Endothelial cell of umbilical vein (primary cell): ENCODE measurements at regions not wholly inside any gene's neighbourhood (a gene's known extent, or its start where the extent isn't known, plus 50 kb on each side); places are given as distances from the start of the nearest gene placed in this dataset.

Experiments
- BruUV-seq: library from RNA; stranded (reverse); fragments of 400-500 nt; replicated peaks from 2 replicates; lab custom pipeline; 2021; lab: Mats Ljungman, UMichigan
- CTCF ChIA-PET: fragments of 300-600, 350-600 bp; sonication (Branson Sonifier 250); formaldehyde crosslinking; loops from one replicate; lab custom pipeline; 2021; ENCODE audit warnings: antibody characterized with exemption, inconsistent platforms; lab: Charles Lee
- POLR2A ChIA-PET: fragments of 300-600, 350-600 bp; sonication (Branson Sonifier 250); formaldehyde crosslinking; loops from one replicate; lab custom pipeline; 2021; ENCODE audit warnings: antibody characterized with exemption, inconsistent platforms; lab: Charles Lee
- DNase-seq: peaks from one replicate; pipeline ENCODE4 v3.0.0-alpha.2; 2011; ENCODE audit warnings: low read depth, low spot score
- FAIRE-seq: peaks from 2 replicates; lab custom pipeline; 2011; peaks lifted over from hg19 to GRCh38; lab: Jason Lieb, UNC
- H2AFZ ChIP-seq: 2 replicates; pipeline ENCODE4 v1.6.0; 2012; ENCODE audit warnings: low read depth, low read length, control low read depth, inconsistent platforms
- H3K27ac ChIP-seq: 2 replicates; pipeline ENCODE4 v1.5.1; 2011; ENCODE audit warnings: low read depth, mild to moderate bottlenecking, control low read depth, low read length, moderate library complexity; ENCODE audit not compliant: insufficient read depth
- H3K27me3 ChIP-seq, 2 experiments: 2 replicates each; pipeline versions ENCODE4 v1.6.0 to v1.6.1; 2011; ENCODE audit warnings: low read length in 2 of 2, mixed read lengths in 1 of 2; ENCODE audit not compliant: control insufficient read depth in 2 of 2, insufficient read depth in 2 of 2
- H3K36me3 ChIP-seq, 2 experiments: 2 replicates in 1 of 2; 3 replicates in 1 of 2; pipeline ENCODE4 v1.5.1; 2011; ENCODE audit warnings: low read length in 2 of 2, mild to moderate bottlenecking in 1 of 2, moderate library complexity in 1 of 2; ENCODE audit not compliant: control insufficient read depth in 2 of 2, insufficient read depth in 2 of 2; ENCODE audit errors: extremely low read depth in 1 of 2
- H3K4me1 ChIP-seq: 3 replicates; pipeline ENCODE4 v1.5.1; 2011; ENCODE audit warnings: mild to moderate bottlenecking, low read length; ENCODE audit not compliant: control insufficient read depth, insufficient read depth; ENCODE audit errors: extremely low read depth
- H3K4me2 ChIP-seq: 2 replicates; pipeline ENCODE4 v1.6.1; 2011; ENCODE audit warnings: low read length, control low read depth, mixed read lengths; ENCODE audit not compliant: insufficient read depth
- H3K4me3 ChIP-seq, 3 experiments: fragments of 200-600 bp in 1 of 3; sonication (generic), shearing (Covaris generic) in 1 of 3; replicated peaks in 1 of 3; 2 replicates each; pipeline ENCODE4 v1.5.1; 2011 to 2016; ENCODE audit warnings: control low read depth in 3 of 3, low read length in 3 of 3, mild to moderate bottlenecking in 2 of 3, inconsistent platforms in 1 of 3, low read depth in 1 of 3, moderate library complexity in 1 of 3; ENCODE audit not compliant: insufficient read depth in 1 of 3
- H3K79me2 ChIP-seq: 2 replicates; pipeline ENCODE4 v1.6.0; 2012; ENCODE audit warnings: low read length, inconsistent platforms; ENCODE audit not compliant: control insufficient read depth, insufficient read depth
- H3K9ac ChIP-seq: replicated peaks from 2 replicates; pipeline ENCODE3; 2011; ENCODE audit warnings: low read length, control low read depth; ENCODE audit not compliant: insufficient read depth; ENCODE audit errors: extremely low read depth
- H3K9me1 ChIP-seq: replicated peaks from 3 replicates; pipeline ENCODE4 v1.6.0; 2011; ENCODE audit warnings: mild to moderate bottlenecking, low read length; ENCODE audit not compliant: control insufficient read depth, insufficient read depth; ENCODE audit errors: extremely low read depth
- H3K9me3 ChIP-seq: replicated peaks from 2 replicates; pipeline ENCODE4 v1.5.1; 2012; ENCODE audit warnings: low read length, inconsistent platforms; ENCODE audit not compliant: control insufficient read depth, insufficient read depth
- H4K20me1 ChIP-seq: replicated peaks from 2 replicates; pipeline ENCODE3; 2011; ENCODE audit warnings: mild to moderate bottlenecking, low read length; ENCODE audit not compliant: control insufficient read depth, insufficient read depth; ENCODE audit errors: extremely low read depth
- CTCF ChIP-seq, 2 donors: IDR thresholded peaks; 1 replicate in 1 of 2; 2 replicates in 1 of 2; pipeline ENCODE4 v1.5.1; 2011; ENCODE audit warnings: low read length in 2 of 2, mild to moderate bottlenecking in 2 of 2, moderate library complexity in 2 of 2, control low read depth in 1 of 2, inconsistent platforms in 1 of 2, low read depth in 1 of 2; ENCODE audit not compliant: insufficient read depth in 1 of 2; ENCODE audit errors: extremely low read depth in 1 of 2
- EZH2 ChIP-seq: IDR thresholded peaks from 2 replicates; pipeline ENCODE4 v1.6.1; 2012; ENCODE audit warnings: borderline replicate concordance, low read depth, mild to moderate bottlenecking, moderate library complexity, low read length, inconsistent platforms; ENCODE audit not compliant: severe bottlenecking
- FOS ChIP-seq: IDR thresholded peaks from 2 replicates; pipeline ENCODE4 v1.6.1; 2011; ENCODE audit warnings: mild to moderate bottlenecking, low read length, moderate library complexity, borderline replicate concordance; ENCODE audit not compliant: insufficient read depth
- GATA2 ChIP-seq: IDR thresholded peaks from 2 replicates; pipeline ENCODE4 v1.7.0; 2011; ENCODE audit warnings: low read depth, mild to moderate bottlenecking, moderate library complexity, mixed read lengths, low read length; ENCODE audit not compliant: insufficient read length, insufficient read depth
- JUN ChIP-seq: IDR thresholded peaks from 2 replicates; pipeline ENCODE4 v1.6.1; 2011; ENCODE audit warnings: borderline replicate concordance, low read depth; ENCODE audit not compliant: insufficient read length, insufficient read depth
- MAX ChIP-seq: IDR thresholded peaks from 2 replicates; pipeline ENCODE4 v1.6.1; 2011; ENCODE audit not compliant: insufficient read depth, insufficient read length
- MYC ChIP-seq: IDR thresholded peaks from one replicate; pipeline ENCODE4 v1.6.1; 2011; ENCODE audit warnings: mild to moderate bottlenecking, low read depth, low read length
- POLR2A ChIP-seq: IDR thresholded peaks from 2 replicates; pipeline ENCODE4 v1.6.1; 2012; ENCODE audit warnings: low read depth, mild to moderate bottlenecking, control low read depth, low read length
- POLR2AphosphoS5 ChIP-seq: IDR thresholded peaks from 2 replicates; pipeline ENCODE4 v1.6.1; 2012; ENCODE audit warnings: low read depth, mild to moderate bottlenecking, control low read depth, low read length, moderate library complexity; ENCODE audit not compliant: insufficient read depth
- dilution Hi-C: fragments of 300-500 bp; cut with MboI; formaldehyde crosslinking; loops from one replicate; pipeline ENCODE4 v1.15.0; 2019; ENCODE audit warnings: low sequenced_read_pairs; ENCODE audit not compliant: extremely low pct_ligation_motif_present
- intact Hi-C: fragments of 100-400 bp; cut with micrococcal nuclease; formaldehyde crosslinking; loops from one replicate; pipeline ENCODE4 v1.10.0; 2022

- CTCF ChIA-PET = interaction anchor here (0.7 kb wide), 1 partner anchor 13 kb away, joined by 3 read pairs; no protein-coding TSS in a partner anchor
- no peaks in the 10 kb centered on the region for H3K27me3 ChIP-seq
- intact Hi-C loops (no loop called here), dilution Hi-C loops (no loop called here)
- H3K27ac ChIP-seq = no peak overlapping the region
- no TSS peak for BruUV-seq
- POLR2A ChIA-PET = no interaction called here
- no peak overlapping the region for H3K4me2 ChIP-seq
- H3K9ac ChIP-seq = no peak overlapping the region
- H3K4me1 ChIP-seq = peaks cover 11% of the 10 kb centered on the region
- H3K36me3 ChIP-seq = no peaks in the 10 kb centered on the region
- H3K4me3 ChIP-seq = no peak overlapping the region
- FAIRE-seq = no peak
- no peak for TF ChIP-seq CTCF (IDR thresholded peaks at IDR 0.05; ENCODE audit: extremely low read depth in 1 of 2, insufficient read depth in 1 of 2, low read depth in 1 of 2, low read length in 2 of 2)
- TF ChIP-seq POLR2A = no peak
- TF ChIP-seq EZH2 = no peak
- no peak for TF ChIP-seq MYC
- no peak for TF ChIP-seq POLR2AphosphoS5
- TF ChIP-seq JUN = no peak
- TF ChIP-seq MAX = no peak
- no peak for TF ChIP-seq GATA2
- TF ChIP-seq FOS = no peak
- DNase-seq = no peak
- no peaks in the 10 kb centered on the region for H3K79me2 ChIP-seq
- no peaks in the 10 kb centered on the region for H4K20me1 ChIP-seq
- no peaks in the 10 kb centered on the region for H3K9me3 ChIP-seq
- no peak overlapping the region for H2AFZ ChIP-seq
- no peaks in the 10 kb centered on the region for H3K9me1 ChIP-seq
Measured at GRCh38 chr5:58087123-58087522, 372.8 kb downstream of the PLK2 start.
